ENCODE measurements at regions not wholly inside any gene's neighbourhood (a gene's known extent, or its start where the extent isn't known, plus 50 kb on each side); places are given as distances from the start of the nearest gene placed in this dataset.

- Histone ChIP-seq H3K27me3 (no peaks in the 10 kb centered on the region), H3K4me1 (no peaks in the 10 kb centered on the region), H3K27ac (no peak overlapping the region), H3K36me3 (no peaks in the 10 kb centered on the region), H3K4me3 (no peak overlapping the region), H3K9me3 (no peaks in the 10 kb centered on the region)
- TF ChIP-seq CTCF (IDR thresholded peaks at IDR 0.05) (no peak), POLR2A (IDR thresholded peaks at IDR 0.05) (no peak)
- no peak for DNase-seq
Measured at GRCh38 chr10:8227246-8227645, 172.8 kb downstream of the GATA3 start.

DNA sequence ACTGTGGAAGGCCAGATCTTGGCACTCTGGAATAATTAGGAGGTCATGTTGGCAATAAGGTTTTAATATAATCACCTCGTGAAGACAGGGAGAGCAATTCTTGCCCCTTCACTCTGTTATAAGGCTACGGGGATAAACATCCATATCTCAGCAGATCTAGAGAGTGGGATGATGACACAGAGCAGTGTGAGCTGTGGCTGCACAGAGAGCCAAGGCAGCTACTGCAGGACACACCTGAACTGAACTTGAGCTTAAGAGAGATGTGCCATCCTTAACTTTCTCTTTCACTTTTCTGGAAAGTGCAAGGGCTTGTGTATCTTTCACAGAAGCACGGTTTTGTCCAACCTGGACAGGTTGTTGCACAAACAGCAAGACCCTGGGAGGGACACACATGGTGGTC is 174.7 kb downstream of the GATA3 start:
- TF ChIP-seq POLR2A (IDR thresholded peaks at IDR 0.05): no peak
- no peak for TF ChIP-seq CTCF (IDR thresholded peaks at IDR 0.05)
- Histone ChIP-seq H3K9me3 (no peaks in the 10 kb centered on the region), H3K4me3 (no peak overlapping the region), H3K27ac (no peak overlapping the region), H3K4me1 (no peaks in the 10 kb centered on the region), H3K27me3 (no peaks in the 10 kb centered on the region), H3K36me3 (no peaks in the 10 kb centered on the region)
- no peak for DNase-seq

- no peaks in the 10 kb centered on the region for H3K9me3 ChIP-seq
- H3K27me3 ChIP-seq: no peaks in the 10 kb centered on the region
- no peaks in the 10 kb centered on the region for H3K4me1 ChIP-seq
- no peak for DNase-seq
- TF ChIP-seq CTCF (IDR thresholded peaks at IDR 0.05): no peak
- TF ChIP-seq POLR2A (IDR thresholded peaks at IDR 0.05): no peak
- H3K36me3 ChIP-seq: no peaks in the 10 kb centered on the region
- no peak overlapping the region for H3K27ac ChIP-seq
- no peak overlapping the region for H3K4me3 ChIP-seq
Measured at GRCh38 chr10:8230902-8231301, 176.4 kb downstream of the GATA3 start.

DNA sequence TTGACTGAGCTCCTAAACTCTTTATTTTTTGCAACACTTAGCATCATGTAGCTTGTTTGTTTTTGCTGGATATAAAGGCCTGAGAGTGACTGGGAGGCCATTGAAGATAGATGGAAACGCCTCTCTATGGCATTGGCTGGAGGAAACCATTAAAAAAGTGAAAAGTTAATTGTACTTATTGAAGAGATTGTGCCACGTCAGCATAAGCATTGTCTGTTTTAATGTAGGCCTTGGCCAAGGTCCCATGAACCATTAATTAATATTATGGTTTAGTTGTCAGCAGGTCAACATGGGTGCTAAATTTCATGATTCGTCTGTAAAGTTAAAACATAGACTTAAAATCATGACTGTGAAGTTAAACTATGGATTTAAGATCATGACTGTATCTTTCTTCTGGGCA is 178.6 kb downstream of the GATA3 start:
- Histone ChIP-seq H3K9me3 (no peaks in the 10 kb centered on the region), H3K27ac (no peak overlapping the region), H3K36me3 (no peaks in the 10 kb centered on the region), H3K27me3 (no peaks in the 10 kb centered on the region), H3K4me1 (no peaks in the 10 kb centered on the region), H3K4me3 (no peak overlapping the region)
- no peak for DNase-seq
- TF ChIP-seq CTCF (IDR thresholded peaks at IDR 0.05): no peak
- TF ChIP-seq POLR2A (IDR thresholded peaks at IDR 0.05): no peak

DNA sequence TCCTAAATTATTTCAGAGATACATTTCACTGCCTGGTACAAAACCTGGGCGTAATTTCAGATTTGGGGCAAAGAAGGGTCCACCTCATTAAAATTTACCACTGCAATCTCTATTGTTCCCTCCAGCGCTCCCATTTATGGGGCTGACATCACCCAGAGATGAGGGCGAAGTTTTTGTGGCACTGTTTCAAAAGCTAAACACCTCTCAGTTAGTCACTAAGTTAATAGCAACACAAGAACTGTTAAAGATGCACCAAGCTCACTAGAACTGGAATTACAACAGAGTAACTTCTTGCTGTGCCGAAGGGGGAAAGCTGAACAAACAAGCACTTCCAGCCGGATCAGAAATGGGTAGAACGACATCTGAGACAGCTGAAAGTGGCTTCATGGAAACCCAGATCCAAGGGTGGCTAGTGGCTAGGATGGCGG is 179.4 kb downstream of the GATA3 start:
- Histone ChIP-seq H3K27me3 (no peaks in the 10 kb centered on the region), H3K36me3 (no peaks in the 10 kb centered on the region), H3K9me3 (no peaks in the 10 kb centered on the region), H3K4me3 (no peak overlapping the region), H3K27ac (no peak overlapping the region), H3K4me1 (no peaks in the 10 kb centered on the region)
- no peak for DNase-seq
- no peak for TF ChIP-seq CTCF (IDR thresholded peaks at IDR 0.05)
- no peak for TF ChIP-seq POLR2A (IDR thresholded peaks at IDR 0.05)
